Prostate gland (tissue), 1 donor: ENCODE measurements at regions not wholly inside any gene's neighbourhood (a gene's known extent, or its start where the extent isn't known, plus 50 kb on each side); places are given as distances from the start of the nearest gene placed in this dataset.

Experiments
- POLR2A ChIP-seq: fragments of 450-650 bp; IDR thresholded peaks from one replicate; pipeline ENCODE4 v1.6.1; 2016; ENCODE audit warnings: antibody characterized with exemption, mild to moderate bottlenecking
- POLR2AphosphoS5 ChIP-seq: sonication (generic); formaldehyde crosslinking; IDR thresholded peaks from one replicate; pipeline ENCODE4 v1.6.1; 2017; ENCODE audit warnings: antibody characterized with exemption

DNA sequence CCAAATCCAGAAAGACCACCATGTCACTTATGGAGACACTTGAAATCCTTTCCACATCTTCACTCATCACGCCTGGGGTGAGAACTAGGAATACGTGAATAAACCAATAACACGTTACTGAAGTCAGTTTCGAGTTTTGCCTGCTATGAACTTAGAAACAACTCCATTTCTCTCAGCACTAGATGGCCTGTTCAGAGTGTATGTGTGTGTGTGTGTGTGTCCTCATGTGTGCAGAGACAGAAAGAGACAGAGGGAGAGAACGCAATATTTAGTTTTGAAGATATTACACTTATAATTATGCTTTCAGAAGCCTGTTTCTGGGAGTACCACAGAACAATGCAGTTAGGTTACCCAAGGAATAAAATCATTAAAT lies 81.2 kb upstream of the CCN6 start:
- TF ChIP-seq POLR2AphosphoS5 (no peak), POLR2A (no peak)
